GM12878 (cell line): ENCODE measurements at regions not wholly inside any gene's neighbourhood (a gene's known extent, or its start where the extent isn't known, plus 50 kb on each side); places are given as distances from the start of the nearest gene placed in this dataset.

Experiments used
- CBX3 ChIP-seq: fragments of 200-600 bp; sonication (generic); IDR thresholded peaks from 2 replicates; pipeline ENCODE4 v1.6.1; 2016; ENCODE audit warnings: low read depth, borderline replicate concordance
- CEBPB ChIP-seq, 2 experiments: fragments of 150-350 bp in 1 of 2; IDR thresholded peaks; 2 replicates each; pipeline ENCODE4 v1.6.1; 2012 to 2014; ENCODE audit warnings: low read depth in 2 of 2, low read length in 2 of 2, borderline replicate concordance in 1 of 2, inconsistent platforms in 1 of 2
- EZH2 ChIP-seq: IDR thresholded peaks from 2 replicates; pipeline ENCODE4 v1.6.1; 2012; ENCODE audit warnings: low read depth, mild to moderate bottlenecking, control low read depth, inconsistent platforms, low read length, borderline replicate concordance; ENCODE audit not compliant: control insufficient read depth
- FOS ChIP-seq: IDR thresholded peaks from 3 replicates; pipeline ENCODE4 v1.6.1; 2011; ENCODE audit warnings: borderline replicate concordance; ENCODE audit not compliant: insufficient read length; ENCODE audit errors: extremely low read depth
- FOXM1 ChIP-seq: IDR thresholded peaks from 2 replicates; pipeline ENCODE4 v1.6.1; 2012; ENCODE audit warnings: low read depth, mild to moderate bottlenecking, inconsistent platforms, low read length, moderate library complexity
- HDAC2 ChIP-seq: fragments of 200-600 bp; sonication (generic); IDR thresholded peaks from 2 replicates; pipeline ENCODE4 v1.6.1; 2017
- NBN ChIP-seq: fragments of 450-650 bp; IDR thresholded peaks from 2 replicates; pipeline ENCODE4 v1.6.1; 2016
- POLR2AphosphoS5 ChIP-seq: IDR thresholded peaks from 2 replicates; pipeline ENCODE4 v1.6.1; 2011; ENCODE audit warnings: mild to moderate bottlenecking, low read length, inconsistent platforms
- RCOR1 ChIP-seq: conservative IDR thresholded peaks from 2 replicates; pipeline ENCODE4 v1.6.1; 2012; ENCODE audit warnings: low read depth, low read length, improper control_type of control experiment
- YBX1 ChIP-seq: fragments of 450-650 bp; IDR thresholded peaks from 2 replicates; pipeline ENCODE4 v1.6.1; 2016; ENCODE audit warnings: antibody characterized with exemption
- TF ChIP-seq, protein P1 (sequence below): fragments of 450-650 bp; IDR thresholded peaks from 2 replicates; pipeline ENCODE4 v1.6.1; 2017; ENCODE audit warnings: mild to moderate bottlenecking
- TF ChIP-seq, protein P2 (sequence below): IDR thresholded peaks from 2 replicates; pipeline ENCODE4 v1.6.1; 2011; ENCODE audit warnings: low read depth, mild to moderate bottlenecking, low read length, moderate library complexity, borderline replicate concordance; ENCODE audit errors: extremely low read depth
- TF ChIP-seq, protein P3 (sequence below), 3 experiments: IDR thresholded peaks in 2 of 3; conservative IDR thresholded peaks in 1 of 3; 2 replicates each; pipeline ENCODE4 v1.5.1; 2011; ENCODE audit warnings: low read depth in 3 of 3, low read length in 3 of 3, mild to moderate bottlenecking in 3 of 3, control low read depth in 2 of 3, moderate library complexity in 2 of 3, inconsistent platforms in 1 of 3, mixed read lengths in 1 of 3; ENCODE audit not compliant: control insufficient read depth in 2 of 3, insufficient read depth in 1 of 3; ENCODE audit errors: extremely low read depth in 1 of 3

DNA sequence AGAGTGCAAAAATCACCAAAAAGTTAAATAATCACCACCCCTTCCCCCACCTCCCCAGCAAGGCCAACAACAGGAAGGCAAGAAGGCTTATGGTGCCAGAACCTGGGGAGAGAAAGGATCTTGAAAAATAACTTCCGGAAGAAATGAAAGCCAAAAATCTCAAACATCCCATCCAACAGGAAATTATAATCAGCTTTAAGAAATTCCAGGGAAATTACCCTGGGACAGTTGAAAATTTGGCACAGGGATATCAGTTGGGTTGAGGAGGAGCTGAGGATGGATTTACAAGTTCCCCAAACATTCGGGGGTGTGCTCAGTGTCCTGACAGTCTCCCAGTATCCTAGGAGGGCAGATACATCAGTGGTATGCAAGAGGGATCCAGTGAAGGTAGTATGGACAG is 82.7 kb downstream of the POLR2M start:
- TF ChIP-seq CEBPB (IDR thresholded peaks at IDR 0.05; ENCODE audit: borderline replicate concordance in 1 of 2, low read depth in 2 of 2, low read length in 2 of 2) (no peak), RCOR1 (no peak), HDAC2 (no peak), YBX1 (no peak), FOXM1 (no peak), NBN (no peak), CBX3 (no peak), POLR2AphosphoS5 (no peak), FOS (no peak), EZH2 (no peak)
- TF ChIP-seq, protein P1, sequence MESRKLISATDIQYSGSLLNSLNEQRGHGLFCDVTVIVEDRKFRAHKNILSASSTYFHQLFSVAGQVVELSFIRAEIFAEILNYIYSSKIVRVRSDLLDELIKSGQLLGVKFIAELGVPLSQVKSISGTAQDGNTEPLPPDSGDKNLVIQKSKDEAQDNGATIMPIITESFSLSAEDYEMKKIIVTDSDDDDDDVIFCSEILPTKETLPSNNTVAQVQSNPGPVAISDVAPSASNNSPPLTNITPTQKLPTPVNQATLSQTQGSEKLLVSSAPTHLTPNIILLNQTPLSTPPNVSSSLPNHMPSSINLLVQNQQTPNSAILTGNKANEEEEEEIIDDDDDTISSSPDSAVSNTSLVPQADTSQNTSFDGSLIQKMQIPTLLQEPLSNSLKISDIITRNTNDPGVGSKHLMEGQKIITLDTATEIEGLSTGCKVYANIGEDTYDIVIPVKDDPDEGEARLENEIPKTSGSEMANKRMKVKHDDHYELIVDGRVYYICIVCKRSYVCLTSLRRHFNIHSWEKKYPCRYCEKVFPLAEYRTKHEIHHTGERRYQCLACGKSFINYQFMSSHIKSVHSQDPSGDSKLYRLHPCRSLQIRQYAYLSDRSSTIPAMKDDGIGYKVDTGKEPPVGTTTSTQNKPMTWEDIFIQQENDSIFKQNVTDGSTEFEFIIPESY, result no peak
- TF ChIP-seq, protein P2, sequence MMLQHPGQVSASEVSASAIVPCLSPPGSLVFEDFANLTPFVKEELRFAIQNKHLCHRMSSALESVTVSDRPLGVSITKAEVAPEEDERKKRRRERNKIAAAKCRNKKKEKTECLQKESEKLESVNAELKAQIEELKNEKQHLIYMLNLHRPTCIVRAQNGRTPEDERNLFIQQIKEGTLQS, result no peak
- TF ChIP-seq, protein P3, sequence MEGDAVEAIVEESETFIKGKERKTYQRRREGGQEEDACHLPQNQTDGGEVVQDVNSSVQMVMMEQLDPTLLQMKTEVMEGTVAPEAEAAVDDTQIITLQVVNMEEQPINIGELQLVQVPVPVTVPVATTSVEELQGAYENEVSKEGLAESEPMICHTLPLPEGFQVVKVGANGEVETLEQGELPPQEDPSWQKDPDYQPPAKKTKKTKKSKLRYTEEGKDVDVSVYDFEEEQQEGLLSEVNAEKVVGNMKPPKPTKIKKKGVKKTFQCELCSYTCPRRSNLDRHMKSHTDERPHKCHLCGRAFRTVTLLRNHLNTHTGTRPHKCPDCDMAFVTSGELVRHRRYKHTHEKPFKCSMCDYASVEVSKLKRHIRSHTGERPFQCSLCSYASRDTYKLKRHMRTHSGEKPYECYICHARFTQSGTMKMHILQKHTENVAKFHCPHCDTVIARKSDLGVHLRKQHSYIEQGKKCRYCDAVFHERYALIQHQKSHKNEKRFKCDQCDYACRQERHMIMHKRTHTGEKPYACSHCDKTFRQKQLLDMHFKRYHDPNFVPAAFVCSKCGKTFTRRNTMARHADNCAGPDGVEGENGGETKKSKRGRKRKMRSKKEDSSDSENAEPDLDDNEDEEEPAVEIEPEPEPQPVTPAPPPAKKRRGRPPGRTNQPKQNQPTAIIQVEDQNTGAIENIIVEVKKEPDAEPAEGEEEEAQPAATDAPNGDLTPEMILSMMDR (IDR thresholded peaks at IDR 0.05 in 2 of 3, conservative IDR thresholded peaks at IDR 0.05 in 1 of 3; ENCODE audit: control insufficient read depth in 2 of 3, extremely low read depth in 1 of 3, insufficient read depth in 1 of 3, low read depth in 3 of 3, low read length in 3 of 3), result no peak
